Amniotic stem cell (primary cell): ENCODE measurements at regions not wholly inside any gene's neighbourhood (a gene's known extent, or its start where the extent isn't known, plus 50 kb on each side); places are given as distances from the start of the nearest gene placed in this dataset.
"Not testable (repeated sequence)": the region's sequence is repeated elsewhere in the genome, so short reads cannot be mapped to it uniquely, and the experiment has no call there.

Experiments
- DNase-seq: peaks from one replicate; lab custom pipeline; 2025; lab: John Stamatoyannopoulos, UW

GRCh38 chr1:212495766-212496494, 63.2 kb downstream of the NENF start:
- no peak for DNase-seq

DNA sequence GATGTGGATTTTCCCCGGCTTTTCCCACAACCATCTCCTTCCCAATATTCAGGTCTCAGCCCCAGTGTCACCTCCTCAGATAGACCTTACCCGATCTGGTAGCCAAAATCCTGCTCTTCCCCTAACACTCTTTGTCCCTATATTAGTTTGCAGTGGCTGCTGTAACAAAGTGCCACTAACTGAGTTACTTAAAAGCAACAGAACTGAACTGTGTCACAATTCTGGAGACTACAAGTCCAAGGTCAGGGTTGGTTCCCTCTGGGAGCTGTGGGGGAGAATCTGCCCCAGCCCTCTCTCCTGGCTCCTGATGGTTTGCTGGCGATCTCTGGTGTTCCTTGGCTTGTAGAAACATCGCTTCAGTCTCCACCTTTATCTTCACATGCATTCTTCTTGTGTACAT, 64.0 kb downstream of the NENF start:
- DNase-seq = no peak

DNA sequence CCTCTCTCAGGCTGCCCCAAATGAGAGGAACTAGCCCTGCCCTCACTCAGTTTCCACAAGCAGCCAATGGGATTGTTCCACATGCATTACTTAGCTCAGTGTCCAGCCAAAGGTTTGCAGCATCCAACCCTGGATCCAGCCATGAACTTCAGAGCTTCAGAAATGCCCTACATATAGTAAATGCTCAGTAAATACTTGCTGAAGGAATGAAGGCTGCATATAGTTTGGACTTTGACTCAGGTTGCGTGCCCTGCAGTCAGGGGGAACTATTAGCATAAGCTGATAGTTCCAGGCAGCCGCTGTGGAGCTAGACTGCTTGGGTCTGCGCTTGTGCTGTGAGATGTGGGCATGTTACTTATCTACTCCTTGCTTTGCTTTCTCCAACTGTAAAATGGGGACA, 64.8 kb downstream of the NENF start:
- DNase-seq = no peak

DNA sequence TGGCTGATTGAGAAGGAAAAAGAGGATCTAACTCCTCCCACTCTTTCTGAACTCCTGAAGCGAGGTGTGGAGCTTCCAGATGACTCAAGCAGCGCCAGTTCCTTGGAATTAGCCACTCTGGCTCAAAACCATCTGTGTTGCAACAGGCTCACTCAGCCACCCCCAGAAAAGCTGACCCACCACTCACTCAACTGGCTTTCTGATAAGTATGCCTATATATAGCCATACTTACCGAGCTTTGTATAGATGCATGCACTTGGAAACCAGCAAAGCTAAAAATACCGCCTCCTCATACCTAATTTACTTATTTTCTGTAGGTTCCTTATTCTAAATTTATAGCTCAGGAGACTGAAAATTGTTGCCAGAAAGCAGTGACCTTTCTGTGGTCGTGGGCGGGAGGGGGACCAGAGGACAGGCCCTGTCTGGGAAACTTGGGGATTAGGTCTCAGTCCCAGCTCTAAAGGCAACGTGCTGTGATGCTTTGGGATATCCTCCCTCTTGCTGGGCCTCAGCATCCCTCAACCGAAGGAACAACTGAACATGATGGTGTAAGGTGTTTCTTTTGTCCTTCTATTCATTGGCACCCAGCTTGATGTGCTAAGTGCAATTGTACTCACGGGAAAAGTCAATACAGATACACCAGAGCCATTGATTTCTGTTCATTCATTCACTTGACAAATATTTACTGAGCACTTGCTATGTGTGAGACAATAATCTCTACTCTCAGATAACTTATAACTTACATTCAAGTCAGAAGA, 65.7 kb downstream of the NENF start:
- peak; percentile 37 for DNase-seq

DNA sequence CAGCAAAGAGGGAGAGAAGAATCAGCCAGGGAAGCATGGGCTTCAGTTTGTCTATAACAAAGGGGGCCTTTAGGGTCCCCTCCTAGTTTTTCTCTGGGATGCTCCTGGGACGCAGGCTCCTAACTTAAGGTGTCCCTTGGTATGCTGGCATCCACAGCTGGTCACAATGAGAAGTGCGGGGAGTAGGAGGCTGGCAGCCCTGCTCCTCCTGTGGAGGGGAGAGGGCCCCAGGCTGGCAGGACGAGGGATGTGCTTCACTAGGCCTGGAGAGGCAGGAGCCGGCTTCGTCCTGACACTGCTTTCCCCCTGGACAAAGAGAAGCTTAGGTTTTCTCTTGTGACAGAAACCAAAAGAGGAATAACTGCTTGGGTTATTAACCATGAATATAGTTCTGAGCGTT, 67.6 kb downstream of the NENF start:
- no peak for DNase-seq

- no peak for DNase-seq
Measured at GRCh38 chr1:212500983-212501382, 68.3 kb downstream of the NENF start.

DNA sequence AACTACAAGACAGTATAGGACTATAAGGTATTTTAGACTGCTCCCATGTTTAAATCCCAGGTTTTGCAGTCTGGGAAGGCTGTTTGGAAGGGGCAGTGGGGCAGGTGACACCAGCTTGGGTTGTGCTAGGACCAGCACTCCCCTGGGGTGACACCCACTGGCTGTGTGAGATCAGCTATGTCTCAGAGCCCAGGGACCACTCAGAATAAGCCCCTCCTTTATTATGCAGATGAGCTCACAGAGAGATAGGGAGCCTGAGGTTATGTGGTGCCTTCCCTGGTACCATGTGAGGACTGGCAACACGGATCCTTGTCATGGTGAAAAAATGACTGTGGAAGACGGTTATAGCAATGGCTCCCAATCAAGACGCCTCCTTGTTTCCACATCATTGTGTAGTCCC, 71.0 kb downstream of the NENF start:
- no peak for DNase-seq

DNA sequence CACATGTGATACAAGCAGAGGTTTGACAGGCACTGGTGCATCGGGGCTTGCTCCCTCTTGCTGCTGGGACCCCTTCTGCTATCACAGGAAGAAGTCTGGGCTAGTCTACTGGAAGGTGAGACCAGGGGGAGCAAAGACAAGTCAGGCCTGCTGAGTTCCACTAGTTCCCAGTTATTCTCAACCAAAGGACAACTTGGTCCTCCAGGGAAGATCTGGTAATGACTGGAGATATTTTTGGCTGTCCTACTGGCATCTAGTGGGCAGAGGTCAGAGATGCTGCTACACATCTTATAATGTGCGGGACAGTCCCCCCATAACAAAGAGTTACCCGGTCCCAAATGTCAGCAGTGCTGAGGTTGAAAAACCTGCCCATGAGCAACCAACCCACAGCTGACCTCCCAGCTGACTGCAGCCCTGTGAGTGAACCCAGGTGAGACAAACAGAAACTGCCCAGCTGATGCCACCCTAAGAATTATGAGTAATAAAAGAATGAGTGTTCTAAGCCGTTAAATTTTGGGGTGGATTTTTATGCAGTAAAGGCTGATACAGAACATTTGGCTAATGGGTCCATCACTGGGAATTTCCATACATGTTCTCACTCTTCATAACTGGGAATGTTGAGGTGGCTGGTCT, 71.6 kb downstream of the NENF start:
- no peak for DNase-seq

GRCh38 chr1:212506666-212507065, 73.9 kb downstream of the NENF start:
- DNase-seq = no peak

DNA sequence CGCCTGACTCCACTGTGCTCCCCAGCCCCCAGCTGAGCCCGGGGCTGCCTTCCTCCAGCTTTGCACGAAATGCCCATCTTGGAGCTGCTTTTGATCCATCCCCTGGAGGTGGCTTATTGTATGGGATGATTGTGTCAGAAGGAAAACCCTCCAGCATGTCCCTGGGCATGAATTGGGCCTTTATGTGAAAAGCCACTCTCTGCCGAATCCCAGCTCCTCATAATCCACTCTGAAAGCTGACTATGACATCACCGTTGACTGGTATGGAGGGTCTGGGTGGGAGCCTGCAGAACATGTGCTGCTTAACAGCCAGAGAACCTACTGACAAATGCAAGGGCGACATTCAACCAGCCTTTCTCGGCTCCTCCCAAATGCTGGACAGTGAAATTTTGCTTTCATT, 74.6 kb downstream of the NENF start:
- no peak for DNase-seq

DNA sequence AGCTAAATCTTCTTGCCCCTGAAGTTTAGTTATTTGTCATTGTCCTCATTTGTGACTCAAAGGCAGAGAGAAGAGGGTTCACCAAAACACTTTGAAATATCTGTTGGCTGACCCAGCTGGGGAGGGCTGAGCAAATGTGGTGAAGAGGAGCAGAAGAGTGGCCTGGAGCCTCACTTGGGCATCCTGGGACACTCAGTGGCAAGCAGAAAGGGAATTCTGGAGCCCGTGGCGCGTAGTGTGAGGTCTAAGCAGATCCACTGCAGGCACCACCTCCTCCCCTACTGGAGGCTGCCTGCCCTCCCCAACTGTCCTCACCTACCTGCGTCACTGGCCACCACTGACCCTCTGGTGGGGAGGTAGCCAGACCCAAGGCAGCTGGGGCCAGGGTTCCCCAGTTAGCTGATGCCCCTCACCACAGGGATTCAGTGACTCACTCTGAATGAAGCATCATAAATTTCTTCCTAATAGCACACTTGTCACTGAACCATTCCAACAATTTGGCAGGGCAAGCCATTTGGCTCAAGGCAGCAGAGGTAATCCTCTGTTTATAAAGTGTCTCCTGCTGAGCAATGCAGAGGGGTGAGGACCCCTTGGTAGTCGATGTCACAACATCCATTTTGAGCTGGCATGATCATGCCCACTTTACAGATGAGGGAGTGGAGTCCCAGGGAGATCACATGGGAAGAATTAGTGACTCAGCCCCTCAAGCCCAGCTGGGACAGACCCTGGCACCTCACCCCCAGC, 80.3 kb downstream of the NENF start:
- no peak for DNase-seq

- no peak for DNase-seq
Measured at GRCh38 chr1:212513586-212513985, 80.9 kb downstream of the NENF start.

DNA sequence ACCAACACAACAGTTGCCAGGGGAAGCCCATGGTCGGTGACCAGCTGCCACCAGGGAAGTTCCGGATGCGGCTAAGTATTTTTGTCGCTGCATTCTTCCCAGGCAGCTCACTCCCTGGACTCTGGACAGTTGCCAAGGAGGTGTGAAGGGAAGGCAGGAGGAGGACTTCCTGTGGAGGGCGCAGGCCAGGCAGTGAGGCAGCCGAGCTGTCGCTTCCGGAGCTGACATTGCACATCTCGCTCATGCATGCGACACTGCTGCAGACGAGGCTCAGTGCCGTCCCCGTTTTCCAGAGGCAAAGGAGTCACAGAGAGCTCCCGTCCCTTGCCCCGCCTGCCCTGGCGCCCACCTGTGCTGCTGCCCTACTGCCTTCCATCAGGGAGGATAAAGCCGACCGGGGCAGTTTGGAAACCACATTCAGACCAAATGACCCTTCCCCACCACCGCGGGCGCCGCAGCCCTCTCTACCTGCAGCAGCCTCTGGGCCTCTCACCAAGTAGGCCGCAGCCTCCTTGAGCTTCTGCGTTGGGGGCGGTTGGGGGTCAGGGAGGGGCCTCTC, 81.4 kb downstream of the NENF start:
- no peak for DNase-seq

GRCh38 chr1:212514782-212515181, 82.1 kb downstream of the NENF start:
- DNase-seq = no peak

GRCh38 chr1:212515329-212515760, 82.6 kb downstream of the NENF start:
- DNase-seq = no peak

DNA sequence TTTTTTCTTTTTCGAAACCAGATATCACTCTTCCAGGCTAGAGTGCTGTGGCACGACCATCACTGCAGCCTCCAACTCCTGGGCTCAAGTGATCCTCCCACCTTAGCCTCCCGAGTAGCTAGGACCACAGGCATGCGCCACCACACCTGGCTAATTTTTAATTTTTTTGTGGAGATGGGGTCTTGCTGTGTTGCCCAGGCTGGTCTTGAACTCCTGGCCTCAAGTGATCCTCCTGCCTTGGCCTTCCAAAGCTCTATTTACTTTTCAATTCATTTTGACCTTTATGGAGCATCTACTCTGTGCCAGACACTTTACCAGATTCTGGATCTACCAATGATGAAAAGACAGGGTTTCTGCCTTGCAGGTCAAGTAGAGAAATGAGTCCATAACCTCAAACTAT, 83.3 kb downstream of the NENF start:
- not testable (repeated sequence) for DNase-seq

DNA sequence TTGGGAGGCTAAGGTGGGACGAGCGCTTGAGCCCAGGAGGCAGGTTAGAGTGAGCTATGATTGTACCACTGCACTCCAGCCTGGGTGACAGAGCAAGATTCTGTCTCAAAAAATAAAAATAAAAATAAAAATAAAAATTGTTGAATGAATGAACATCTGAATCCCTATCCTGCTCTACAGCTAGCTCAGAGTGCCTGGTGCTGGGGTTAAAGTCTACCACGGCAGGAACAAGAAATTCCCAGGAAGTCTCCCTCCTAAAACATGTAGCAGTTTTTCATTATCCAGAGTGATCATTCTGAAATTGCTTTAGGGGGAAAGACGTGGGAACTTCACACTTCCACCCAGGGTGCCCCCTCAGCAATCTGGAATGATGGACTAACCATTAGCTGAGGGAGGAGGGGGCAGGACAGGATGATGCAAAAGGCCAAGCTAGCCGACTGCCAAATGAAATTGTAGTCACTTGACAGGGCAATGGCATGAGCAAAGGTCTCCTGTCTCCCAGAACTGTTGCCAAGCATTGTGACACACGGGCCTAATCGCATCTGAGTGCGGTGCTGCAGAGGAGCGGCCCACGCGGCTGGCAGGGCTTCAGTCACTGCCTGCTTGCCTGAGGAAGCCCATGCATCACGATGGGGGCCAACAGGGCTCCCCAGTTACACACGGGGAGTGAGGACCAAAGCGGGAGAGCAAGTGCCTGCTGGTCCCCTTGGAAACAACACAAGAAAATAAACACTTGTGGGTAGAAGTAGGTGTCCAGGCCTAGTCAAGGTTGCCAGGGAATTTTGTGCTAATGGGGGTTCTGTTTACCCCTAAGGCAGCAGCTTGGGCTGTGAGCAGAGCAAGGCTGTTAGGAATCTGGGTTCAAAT, 85.7 kb downstream of the NENF start:
- DNase-seq = no peak

GRCh38 chr1:212519131-212519530, 86.4 kb downstream of the NENF start:
- no peak for DNase-seq

- DNase-seq = no peak
Measured at GRCh38 chr1:212520299-212520698, 87.6 kb downstream of the NENF start.

GRCh38 chr1:212520746-212521145, 87.8 kb upstream of the ATF3 start:
- DNase-seq = no peak

DNA sequence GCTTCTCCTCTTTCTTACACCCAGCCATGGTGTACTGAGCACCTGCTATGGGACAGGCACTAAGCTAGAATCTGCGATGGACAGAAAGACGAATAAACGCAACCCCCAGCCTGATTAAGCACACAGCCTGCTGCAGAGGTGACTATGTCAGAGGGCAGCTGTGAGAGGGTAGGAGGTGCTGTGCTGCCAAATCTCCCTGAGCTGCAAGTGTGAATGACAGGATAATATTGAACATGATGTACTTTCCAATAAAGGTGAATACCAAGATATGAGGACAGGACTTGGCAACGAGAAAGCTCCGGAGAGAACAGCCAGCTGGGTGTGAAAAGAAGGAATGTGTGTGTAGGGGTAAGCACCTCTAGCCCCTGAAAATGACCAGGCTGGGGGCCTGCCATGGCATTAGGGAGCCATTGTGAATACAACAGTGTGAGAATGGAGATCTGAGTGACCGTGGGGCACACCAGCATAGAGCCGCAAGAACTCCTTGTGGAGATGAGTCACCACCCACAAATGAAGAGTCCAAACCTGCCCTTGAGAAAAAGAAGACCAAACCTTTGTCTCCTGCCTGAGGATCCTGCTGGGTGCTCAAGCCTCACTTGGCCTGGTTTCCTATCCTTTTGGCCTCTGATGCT, 83.0 kb upstream of the ATF3 start:
- DNase-seq = no peak
